ENCODE measurements at regions not wholly inside any gene's neighbourhood (a gene's known extent, or its start where the extent isn't known, plus 50 kb on each side); places are given as distances from the start of the nearest gene placed in this dataset.
"Not testable (repeated sequence)": the region's sequence is repeated elsewhere in the genome, so short reads cannot be mapped to it uniquely, and the experiment has no call there.

- no peak overlapping the region for H2AFZ ChIP-seq (ENCODE audit: control insufficient read depth, low read length)
These were observed 112.5 kb upstream of the ASB18 start for GRCh38 chr2:236376566-236377244.

GRCh38 chr2:236380051-236380612 is 115.9 kb upstream of the ASB18 start:
- dilution Hi-C loops (cut with MboI; ENCODE audit: extremely low pct_ligation_motif_present, low sequenced_read_pairs): no loop called here
- no peak overlapping the region for H3K27ac ChIP-seq (ENCODE audit: control insufficient read depth, insufficient read depth, low read length)
- TF ChIP-seq CTCF (optimal IDR thresholded peaks at IDR 0.05 in 1 of 3, IDR thresholded peaks at IDR 0.05 in 1 of 3, conservative IDR thresholded peaks at IDR 0.05 in 1 of 3; ENCODE audit: extremely low read depth in 1 of 3, insufficient read depth in 2 of 3, low read length in 3 of 3): no peak
- no peak for TF ChIP-seq EZH2 (IDR thresholded peaks at IDR 0.05; ENCODE audit: low read length)
- H3K27me3 ChIP-seq (ENCODE audit: control insufficient read depth, extremely low read depth, insufficient read depth, low read length): no peaks in the 10 kb centered on the region
- FAIRE-seq (no peak), DNase-seq (ENCODE audit: low read depth, low spot score) (no peak)
- H3K9me1 ChIP-seq (ENCODE audit: control insufficient read depth, extremely low read depth, insufficient read depth, low read length): no peaks in the 10 kb centered on the region
- no peaks in the 10 kb centered on the region for H4K20me1 ChIP-seq (ENCODE audit: control insufficient read depth, extremely low read depth, insufficient read depth, low read length)
- no peak overlapping the region for H3K4me3 ChIP-seq (ENCODE audit: control insufficient read depth in 2 of 3, extremely low read depth in 1 of 3, insufficient read depth in 2 of 3, low read depth in 1 of 3, low read length in 3 of 3)
- H3K4me2 ChIP-seq (ENCODE audit: control insufficient read depth, extremely low read depth, insufficient read depth, low read depth, low read length): no peak overlapping the region
- H3K9me3 ChIP-seq (ENCODE audit: control insufficient read depth, low read depth, low read length): no peaks in the 10 kb centered on the region
- H3K79me2 ChIP-seq (ENCODE audit: control insufficient read depth, insufficient read depth, low read length): no peaks in the 10 kb centered on the region
- no peak overlapping the region for H3K9ac ChIP-seq (ENCODE audit: control insufficient read depth, extremely low read depth, insufficient read depth, low read length)
- H2AFZ ChIP-seq (ENCODE audit: control insufficient read depth, low read length): no peak overlapping the region
- H3K4me1 ChIP-seq (ENCODE audit: control insufficient read depth, extremely low read depth, insufficient read depth, low read length): no peaks in the 10 kb centered on the region
- no peaks in the 10 kb centered on the region for H3K36me3 ChIP-seq (ENCODE audit: control insufficient read depth in 2 of 2, extremely low read depth in 1 of 2, insufficient read depth in 2 of 2, low read length in 2 of 2)

More at GRCh38 chr2:236376566-236377244, 112.5 kb upstream of the ASB18 start:
- DNase-seq (ENCODE audit: low read depth, low spot score) (no peak), FAIRE-seq (no peak)
- no peaks in the 10 kb centered on the region for H4K20me1 ChIP-seq (ENCODE audit: control insufficient read depth, extremely low read depth, insufficient read depth, low read length)
- TF ChIP-seq EZH2 (IDR thresholded peaks at IDR 0.05; ENCODE audit: low read length) (no peak), CTCF (optimal IDR thresholded peaks at IDR 0.05 in 1 of 3, IDR thresholded peaks at IDR 0.05 in 1 of 3, conservative IDR thresholded peaks at IDR 0.05 in 1 of 3; ENCODE audit: extremely low read depth in 1 of 3, insufficient read depth in 2 of 3, low read length in 3 of 3) (no peak)
- no peaks in the 10 kb centered on the region for H3K27me3 ChIP-seq (ENCODE audit: control insufficient read depth, extremely low read depth, insufficient read depth, low read length)
- H3K9me3 ChIP-seq (ENCODE audit: control insufficient read depth, low read depth, low read length): no peaks in the 10 kb centered on the region
- dilution Hi-C loops (cut with MboI; ENCODE audit: extremely low pct_ligation_motif_present, low sequenced_read_pairs): no loop called here
- H3K4me1 ChIP-seq (ENCODE audit: control insufficient read depth, extremely low read depth, insufficient read depth, low read length): no peaks in the 10 kb centered on the region
- no peaks in the 10 kb centered on the region for H3K9me1 ChIP-seq (ENCODE audit: control insufficient read depth, extremely low read depth, insufficient read depth, low read length)
- no peak overlapping the region for H3K27ac ChIP-seq (ENCODE audit: control insufficient read depth, insufficient read depth, low read length)
- no peaks in the 10 kb centered on the region for H3K79me2 ChIP-seq (ENCODE audit: control insufficient read depth, insufficient read depth, low read length)
- H3K4me3 ChIP-seq (ENCODE audit: control insufficient read depth in 2 of 3, extremely low read depth in 1 of 3, insufficient read depth in 2 of 3, low read depth in 1 of 3, low read length in 3 of 3): no peak overlapping the region
- no peaks in the 10 kb centered on the region for H3K36me3 ChIP-seq (ENCODE audit: control insufficient read depth in 2 of 2, extremely low read depth in 1 of 2, insufficient read depth in 2 of 2, low read length in 2 of 2)
- no peak overlapping the region for H3K4me2 ChIP-seq (ENCODE audit: control insufficient read depth, extremely low read depth, insufficient read depth, low read depth, low read length)
- H3K9ac ChIP-seq (ENCODE audit: control insufficient read depth, extremely low read depth, insufficient read depth, low read length): no peak overlapping the region

GRCh38 chr2:236381253-236381652 is 117.0 kb upstream of the ASB18 start:
- H3K79me2 ChIP-seq (ENCODE audit: control insufficient read depth, insufficient read depth, low read length); H3K27me3 ChIP-seq (ENCODE audit: control insufficient read depth, extremely low read depth, insufficient read depth, low read length); H3K27ac ChIP-seq (ENCODE audit: control insufficient read depth, insufficient read depth, low read length); H3K4me3 ChIP-seq (ENCODE audit: control insufficient read depth in 2 of 3, extremely low read depth in 1 of 3, insufficient read depth in 2 of 3, low read depth in 1 of 3, low read length in 3 of 3); H3K36me3 ChIP-seq (ENCODE audit: control insufficient read depth in 2 of 2, extremely low read depth in 1 of 2, insufficient read depth in 2 of 2, low read length in 2 of 2); H2AFZ ChIP-seq (ENCODE audit: control insufficient read depth, low read length); dilution Hi-C loops (cut with MboI; ENCODE audit: extremely low pct_ligation_motif_present, low sequenced_read_pairs); H3K4me2 ChIP-seq (ENCODE audit: control insufficient read depth, extremely low read depth, insufficient read depth, low read depth, low read length); H3K9ac ChIP-seq (ENCODE audit: control insufficient read depth, extremely low read depth, insufficient read depth, low read length); H4K20me1 ChIP-seq (ENCODE audit: control insufficient read depth, extremely low read depth, insufficient read depth, low read length); H3K9me1 ChIP-seq (ENCODE audit: control insufficient read depth, extremely low read depth, insufficient read depth, low read length); FAIRE-seq; H3K4me1 ChIP-seq (ENCODE audit: control insufficient read depth, extremely low read depth, insufficient read depth, low read length); H3K9me3 ChIP-seq (ENCODE audit: control insufficient read depth, low read depth, low read length); DNase-seq (ENCODE audit: low read depth, low spot score): not testable (repeated sequence)

Data from keratinocyte (primary cell).